ENCODE measurements at regions not wholly inside any gene's neighbourhood (a gene's known extent, or its start where the extent isn't known, plus 50 kb on each side); places are given as distances from the start of the nearest gene placed in this dataset.
"Not testable (repeated sequence)": the region's sequence is repeated elsewhere in the genome, so short reads cannot be mapped to it uniquely, and the experiment has no call there.

- TF ChIP-seq PATZ1 (CRISPR knock-in tag; IDR thresholded peaks at IDR 0.05; ENCODE audit: borderline replicate concordance); PPARA (CRISPR knock-in tag; IDR thresholded peaks at IDR 0.05; ENCODE audit: borderline replicate concordance); ZFP30 (CRISPR knock-in tag; IDR thresholded peaks at IDR 0.05); ZFP3 (CRISPR knock-in tag; IDR thresholded peaks at IDR 0.05); RARB (CRISPR knock-in tag; IDR thresholded peaks at IDR 0.05); CREB5 (CRISPR knock-in tag; IDR thresholded peaks at IDR 0.05; ENCODE audit: low read depth); ARNTL (CRISPR knock-in tag; IDR thresholded peaks at IDR 0.05; ENCODE audit: borderline replicate concordance, low read depth); SNAI2 (CRISPR knock-in tag; IDR thresholded peaks at IDR 0.05); CSDC2 (CRISPR knock-in tag; IDR thresholded peaks at IDR 0.05); ZNF70 (CRISPR knock-in tag; IDR thresholded peaks at IDR 0.05): not testable (repeated sequence)
These were observed 107.0 kb upstream of the DAB1 start for GRCh38 chr1:57530911-57531260.
